HG02970 (cell line): ENCODE measurements at regions not wholly inside any gene's neighbourhood (a gene's known extent, or its start where the extent isn't known, plus 50 kb on each side); places are given as distances from the start of the nearest gene placed in this dataset.

ENCODE experiments used
- ATAC-seq: cut with Tn5 transposase; IDR thresholded peaks from one replicate; pipeline ENCODE4 v1.9.1; 2021; ENCODE audit warnings: mild to moderate bottlenecking, moderate library complexity, moderate number of reproducible peaks; ENCODE audit not compliant: unreplicated experiment, low FRiP score

- no peak for ATAC-seq
These were observed 338.1 kb upstream of the NEGR1 start for GRCh38 chr1:72620453-72620852.

DNA sequence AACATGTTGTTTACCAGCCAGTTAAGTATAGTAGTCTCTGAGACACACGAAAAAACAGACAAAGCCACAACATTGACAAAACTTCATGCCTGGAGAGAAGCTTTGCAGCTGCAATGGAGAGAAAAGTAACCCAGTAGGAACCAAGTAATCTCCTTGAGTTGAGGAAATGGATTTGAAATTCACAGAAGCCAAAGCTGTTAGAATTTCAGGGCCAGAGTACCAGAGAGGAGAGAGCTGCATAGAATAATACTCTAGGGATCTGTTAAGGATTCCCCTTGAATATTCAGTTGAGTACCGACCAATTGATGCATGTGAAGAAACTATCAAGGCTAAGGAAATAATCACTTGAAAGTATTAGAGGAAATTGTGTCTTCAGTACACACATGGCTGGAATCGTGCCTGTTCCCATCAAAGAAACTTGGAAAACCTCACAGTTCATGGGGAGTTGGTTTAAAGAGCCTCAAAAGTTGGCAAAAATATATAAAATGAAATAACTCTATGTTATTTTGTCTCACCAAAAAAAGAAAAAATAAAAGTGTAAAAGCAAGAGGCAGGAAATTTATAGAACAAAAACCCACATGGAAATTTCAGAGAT, 324.0 kb upstream of the NEGR1 start:
- ATAC-seq = no peak

GRCh38 chr1:72601035-72601674, 318.8 kb upstream of the NEGR1 start:
- ATAC-seq = no peak

GRCh38 chr1:72586023-72586685, 303.8 kb upstream of the NEGR1 start:
- no peak for ATAC-seq

- no peak for ATAC-seq
These were observed 297.3 kb upstream of the NEGR1 start for GRCh38 chr1:72579629-72580028.

DNA sequence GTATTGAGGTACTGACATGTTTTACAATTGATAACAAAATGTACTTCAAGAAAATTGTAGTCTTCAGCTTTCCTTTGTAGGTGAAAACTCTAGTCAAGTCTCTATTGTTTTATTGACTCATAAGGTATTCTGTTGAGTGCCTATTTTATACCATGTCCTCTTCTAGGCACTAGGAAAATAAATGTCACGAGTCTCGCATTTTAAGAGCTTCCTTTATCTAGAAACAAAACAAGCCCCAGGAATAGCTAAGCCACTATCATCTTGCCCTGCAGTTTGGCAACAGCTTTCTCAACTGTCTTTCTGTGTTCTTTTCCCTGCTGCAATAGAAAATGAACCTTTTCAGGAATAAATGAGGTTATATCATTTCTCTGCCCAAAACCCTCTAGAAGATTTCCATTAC, 288.5 kb upstream of the NEGR1 start:
- ATAC-seq = no peak

GRCh38 chr1:72568113-72568512, 285.8 kb upstream of the NEGR1 start:
- no peak for ATAC-seq

GRCh38 chr1:72567521-72567920, 285.2 kb upstream of the NEGR1 start:
- ATAC-seq = no peak

DNA sequence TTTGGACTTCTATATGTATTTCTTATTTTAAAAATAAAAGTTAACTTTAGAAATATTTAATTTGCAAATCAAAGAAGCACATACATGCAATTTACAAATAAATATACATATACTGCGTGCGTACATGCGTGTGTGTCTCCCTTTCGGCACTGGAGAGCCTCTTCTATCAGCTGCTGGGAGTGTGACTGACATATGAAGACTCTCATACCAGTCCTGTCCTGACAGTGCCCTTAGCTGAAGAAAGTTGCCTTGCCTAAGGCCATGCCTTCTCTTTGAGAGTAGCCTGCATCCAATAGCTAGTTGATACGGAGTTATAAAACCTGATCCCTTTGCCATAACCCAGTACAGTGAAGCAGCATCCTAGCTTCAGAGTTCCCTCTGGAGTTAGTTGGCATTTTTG, 282.4 kb upstream of the NEGR1 start:
- no peak for ATAC-seq

DNA sequence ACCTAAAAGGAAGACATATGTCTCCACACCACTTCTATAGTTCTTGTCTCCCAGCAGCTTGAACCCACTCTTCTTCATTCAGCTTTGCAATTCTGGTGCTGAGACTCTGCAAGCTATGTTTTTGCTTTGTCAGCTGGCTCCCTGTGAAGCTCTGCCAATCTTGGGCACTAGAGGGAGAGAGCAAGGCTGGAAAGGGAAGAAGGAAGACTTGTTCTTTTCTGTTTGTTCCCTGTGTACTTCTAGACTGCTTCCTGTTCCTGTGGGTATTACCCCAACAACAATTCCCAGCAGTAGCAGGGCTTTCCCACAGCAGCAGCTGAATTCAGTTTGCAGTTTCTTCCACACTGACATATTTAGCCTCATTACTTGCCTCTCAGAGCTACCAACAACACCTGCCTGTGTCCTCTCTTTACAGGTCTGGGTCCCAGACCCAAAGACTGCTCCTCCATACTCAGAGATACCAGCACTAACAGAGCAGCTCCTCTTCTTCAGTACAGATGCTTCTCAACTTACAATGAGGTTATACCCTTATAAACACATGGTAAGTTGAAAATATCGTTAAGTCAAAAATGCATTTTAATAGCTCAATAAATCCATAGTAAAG, 275.2 kb upstream of the NEGR1 start:
- ATAC-seq = no peak

- ATAC-seq = no peak
These were observed 265.1 kb upstream of the NEGR1 start for GRCh38 chr1:72547412-72547811.

- ATAC-seq = no peak
These were observed 258.3 kb upstream of the NEGR1 start for GRCh38 chr1:72540674-72541073.

DNA sequence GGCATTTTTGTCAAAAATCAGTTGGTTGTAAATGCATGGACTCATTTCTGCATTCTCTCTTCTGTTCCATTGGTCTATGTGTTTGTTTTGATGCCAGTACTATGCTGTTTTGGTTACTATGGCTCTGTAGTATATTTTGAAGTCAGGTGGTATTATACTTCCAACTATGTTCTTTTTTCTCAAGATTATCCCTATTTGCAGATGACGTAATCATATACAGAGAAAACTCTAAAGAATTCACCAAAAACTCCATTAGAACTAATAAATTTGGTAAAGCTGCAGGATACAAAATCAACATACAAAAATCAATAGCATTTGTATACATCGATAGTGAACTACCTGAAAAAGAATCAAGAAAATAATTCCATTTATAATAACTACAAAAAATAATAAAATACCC, 253.1 kb upstream of the NEGR1 start:
- ATAC-seq = no peak

- no peak for ATAC-seq
These were observed 248.3 kb upstream of the NEGR1 start for GRCh38 chr1:72530646-72531045.

DNA sequence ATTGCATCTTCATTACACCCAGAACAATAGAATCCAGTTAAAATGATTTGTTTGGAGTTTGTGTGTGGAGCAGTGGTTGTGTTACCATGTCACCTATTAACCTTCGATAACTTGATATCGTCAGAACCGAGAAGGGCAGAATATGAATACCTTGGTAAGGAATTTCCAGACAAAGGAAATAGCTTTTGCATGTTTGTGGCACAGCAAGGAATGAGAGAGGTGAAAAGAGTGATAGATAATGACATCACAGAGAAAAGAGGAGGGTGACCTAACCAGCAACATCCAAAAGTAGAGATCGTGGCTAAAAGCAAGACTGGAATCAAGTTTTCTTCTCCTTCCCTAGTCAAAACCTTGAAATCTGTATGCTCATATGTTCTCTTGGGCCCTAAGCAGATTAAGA, 244.6 kb upstream of the NEGR1 start:
- ATAC-seq = no peak

DNA sequence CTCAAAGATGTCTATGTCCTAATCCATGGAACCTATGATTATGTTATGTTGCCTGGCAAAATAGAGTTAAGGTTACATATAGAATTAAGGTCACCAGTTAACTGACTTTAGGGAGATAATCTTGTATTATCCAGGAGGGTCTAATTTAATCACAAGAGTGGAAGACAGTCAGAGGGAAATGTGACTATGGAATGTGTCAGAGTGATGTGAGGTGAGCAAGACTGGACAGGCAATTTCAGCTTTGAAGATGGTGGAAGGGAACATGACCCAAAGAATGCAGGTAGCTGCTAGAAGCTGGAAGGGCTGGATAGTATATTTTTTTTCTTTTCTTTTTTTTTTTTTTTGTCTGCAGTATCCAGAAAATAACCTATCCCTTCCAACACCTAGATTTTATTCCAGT, 241.7 kb upstream of the NEGR1 start:
- ATAC-seq = no peak

GRCh38 chr1:72521659-72522058, 239.3 kb upstream of the NEGR1 start:
- ATAC-seq = no peak

- ATAC-seq = no peak
These were observed 234.5 kb upstream of the NEGR1 start for GRCh38 chr1:72516826-72517225.

- no peak for ATAC-seq
These were observed 233.9 kb upstream of the NEGR1 start for GRCh38 chr1:72516264-72516663.

GRCh38 chr1:72498371-72498770, 216.0 kb upstream of the NEGR1 start:
- no peak for ATAC-seq

- no peak for ATAC-seq
These were observed 207.5 kb upstream of the NEGR1 start for GRCh38 chr1:72489801-72490200.

DNA sequence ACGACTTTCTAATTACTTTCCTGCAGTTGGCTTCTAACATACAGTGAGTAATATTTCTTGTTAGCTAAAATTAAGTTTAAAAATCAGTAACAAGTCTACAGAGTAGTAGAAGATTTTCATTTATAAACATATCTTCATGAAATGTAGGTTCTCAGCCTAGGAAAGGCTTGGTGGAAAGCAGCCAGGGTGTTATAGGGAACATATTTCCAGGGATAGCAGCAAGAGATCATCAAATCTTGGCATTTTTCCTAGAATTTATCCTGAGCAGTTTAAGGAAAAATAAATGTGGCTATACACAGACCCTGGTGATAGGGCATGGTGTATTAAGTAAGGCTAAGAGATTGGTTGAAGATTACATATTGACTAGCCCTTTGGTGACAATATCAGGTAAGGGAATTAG, 203.5 kb upstream of the NEGR1 start:
- ATAC-seq = no peak
